HG03103 (cell line): ENCODE measurements at regions not wholly inside any gene's neighbourhood (a gene's known extent, or its start where the extent isn't known, plus 50 kb on each side); places are given as distances from the start of the nearest gene placed in this dataset.
A peak's percentile ranks its signal among the peaks of the same experiment; 100 is the strongest.
"Not testable (repeated sequence)": the region's sequence is repeated elsewhere in the genome, so short reads cannot be mapped to it uniquely, and the experiment has no call there.

Experiments used
- ATAC-seq: cut with Tn5 transposase; IDR thresholded peaks from one replicate; pipeline ENCODE4 v1.9.1; 2021; ENCODE audit warnings: low read depth; ENCODE audit not compliant: unreplicated experiment

DNA sequence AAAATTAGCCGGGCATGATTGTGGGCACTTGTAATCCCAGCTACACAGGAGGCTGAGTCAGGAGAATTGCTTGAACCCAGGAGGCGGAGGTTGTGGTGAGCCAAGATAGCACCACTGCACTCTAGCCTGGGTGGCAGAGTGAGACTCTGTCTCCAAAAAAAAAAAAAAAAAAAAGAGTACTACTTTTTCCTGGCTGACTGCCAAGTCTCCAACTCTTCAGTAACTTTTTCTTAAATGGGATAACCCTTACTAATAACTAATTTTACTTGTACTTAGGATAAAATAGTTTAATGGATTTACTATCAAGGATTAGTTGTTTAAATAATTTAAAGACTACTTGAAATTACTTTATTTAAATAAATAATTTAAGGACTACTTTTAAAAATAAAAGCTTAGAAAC is 158.8 kb upstream of the CAND1 start:
- ATAC-seq, result not testable (repeated sequence)

- no peak for ATAC-seq
Observed at GRCh38 chr12:67111182-67111581, 158.0 kb upstream of the CAND1 start.

DNA sequence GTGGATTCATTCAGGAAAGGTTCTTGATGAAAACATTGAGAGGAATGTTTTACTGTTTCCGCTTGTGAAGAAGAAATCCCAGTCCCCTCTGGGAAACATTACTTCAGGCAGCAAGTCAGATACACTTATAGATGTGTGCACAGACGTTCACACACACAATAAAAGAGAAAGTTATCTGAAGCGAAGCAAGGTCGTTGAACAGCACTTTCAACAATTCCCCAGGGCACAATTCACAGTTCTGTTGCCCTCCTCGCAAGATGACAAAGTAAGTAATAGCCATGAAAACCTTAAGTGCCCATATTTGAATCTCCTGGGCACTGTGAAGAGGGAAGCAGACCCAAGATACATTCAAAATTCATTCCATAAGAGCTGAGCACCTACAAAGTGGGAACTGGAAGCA is 156.6 kb upstream of the CAND1 start:
- no peak for ATAC-seq

DNA sequence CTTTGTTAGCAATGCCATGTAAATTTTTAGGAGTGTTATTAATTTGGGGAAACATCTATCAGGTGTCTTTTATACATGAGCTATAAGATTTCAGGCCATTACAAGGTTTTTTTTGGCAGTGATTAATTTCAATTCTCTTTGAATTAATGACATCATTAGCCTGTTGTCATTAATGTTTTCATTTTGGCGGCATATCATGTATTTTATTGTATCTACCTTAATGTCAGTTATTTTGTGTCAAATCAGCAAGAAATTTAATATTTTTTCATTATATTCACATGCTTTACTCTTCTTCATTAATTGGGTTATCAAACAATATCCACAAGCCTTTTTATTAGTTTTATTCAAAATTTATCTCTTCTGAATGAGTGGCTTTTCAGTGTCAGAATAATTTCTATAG is 153.0 kb upstream of the CAND1 start:
- no peak for ATAC-seq

DNA sequence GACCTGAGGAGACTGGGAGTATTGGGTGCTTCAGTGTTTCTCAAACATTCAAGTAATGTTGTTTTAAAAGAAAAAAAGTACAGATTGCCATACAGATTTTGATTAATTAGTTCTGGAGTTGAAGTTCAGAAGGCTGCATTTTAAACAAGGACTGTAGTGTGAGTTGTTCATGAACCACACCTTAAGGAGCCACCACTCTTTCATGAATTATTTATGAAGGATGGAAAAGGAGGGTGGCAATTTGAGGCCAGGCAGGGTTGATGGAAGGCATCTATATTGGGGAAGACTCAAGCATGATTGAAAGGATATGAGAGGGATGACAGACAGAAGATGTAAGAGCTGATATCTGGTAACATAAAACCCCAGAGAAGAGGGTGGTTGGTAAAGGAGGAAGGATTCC is 146.6 kb upstream of the CAND1 start:
- ATAC-seq, result no peak

DNA sequence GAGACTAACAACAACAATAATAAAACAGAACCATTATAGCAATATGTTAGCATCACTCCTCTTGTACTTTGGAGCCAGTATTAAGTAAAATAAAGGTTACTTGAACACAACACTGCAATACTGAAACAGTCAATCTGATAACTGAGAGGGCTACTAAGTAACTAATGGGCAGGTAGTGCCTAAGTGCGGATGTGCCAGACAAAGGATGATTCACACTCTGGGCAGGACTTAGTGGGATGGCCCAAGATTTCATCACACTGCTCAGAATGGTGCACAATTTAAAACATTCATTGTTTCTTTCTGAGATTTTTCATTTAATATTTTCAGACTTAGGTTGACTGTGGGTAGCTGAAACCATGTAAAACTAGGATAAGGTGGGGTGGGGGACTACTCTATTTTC is 131.9 kb upstream of the CAND1 start:
- no peak for ATAC-seq

DNA sequence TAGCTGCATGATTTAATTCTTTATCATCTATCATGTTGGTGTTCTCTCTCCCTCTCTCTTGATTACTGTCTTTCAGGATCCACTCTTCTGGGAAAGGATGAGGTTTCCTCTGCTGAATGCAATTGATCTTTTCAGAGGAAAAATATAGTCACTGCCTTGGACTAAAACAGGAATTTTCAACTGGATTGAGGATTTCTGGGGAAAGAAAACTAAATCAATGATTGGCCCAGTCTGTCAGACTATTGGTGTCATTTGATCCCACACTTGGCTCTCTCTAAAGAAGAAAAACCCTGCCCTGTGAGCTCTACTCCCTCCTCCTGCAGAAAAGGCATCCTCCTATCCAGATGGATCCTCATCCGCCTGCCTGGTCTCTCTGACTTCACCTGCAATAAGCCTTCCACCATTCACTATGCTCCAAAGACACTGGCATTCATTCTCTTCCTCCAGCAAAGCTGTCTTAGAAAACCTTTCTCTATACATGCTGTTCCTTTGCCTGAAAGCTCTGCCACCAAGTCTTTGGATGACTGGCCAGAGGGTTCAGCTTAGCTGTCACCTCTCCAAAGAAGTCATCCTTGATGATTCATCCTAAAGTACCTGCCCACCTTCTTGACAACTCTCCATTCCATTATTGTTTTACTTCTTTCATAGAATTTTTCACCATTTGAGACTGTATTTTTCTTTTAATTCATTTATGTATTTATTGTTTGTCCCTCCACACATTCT is 127.7 kb upstream of the CAND1 start:
- no peak for ATAC-seq

- no peak for ATAC-seq
Observed at GRCh38 chr12:67145692-67146091, 123.5 kb upstream of the CAND1 start.

- ATAC-seq, result no peak
Observed at GRCh38 chr12:67147030-67147429, 122.1 kb upstream of the CAND1 start.

GRCh38 chr12:67147447-67147846 is 121.7 kb upstream of the CAND1 start:
- ATAC-seq, result no peak

DNA sequence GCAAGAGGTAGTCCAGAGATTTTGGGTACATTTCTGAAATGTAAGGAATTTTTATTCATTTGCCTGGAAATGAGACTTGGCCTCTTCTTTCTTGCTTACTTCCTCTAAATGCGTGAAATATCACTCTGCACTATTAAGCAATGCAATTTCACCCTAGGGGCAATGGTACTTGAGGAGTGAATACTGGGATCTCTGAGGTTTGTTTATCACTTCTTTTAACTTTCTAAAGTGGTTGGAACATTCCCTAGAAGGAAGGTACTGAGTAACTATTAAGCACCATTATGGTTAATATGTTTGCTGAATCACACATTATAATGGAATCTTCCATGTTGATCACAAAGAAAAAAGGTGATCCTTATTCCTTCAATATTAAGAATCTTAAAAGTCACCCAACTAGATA is 120.9 kb upstream of the CAND1 start:
- ATAC-seq, result no peak

GRCh38 chr12:67151886-67152285 is 117.3 kb upstream of the CAND1 start:
- ATAC-seq, result no peak

DNA sequence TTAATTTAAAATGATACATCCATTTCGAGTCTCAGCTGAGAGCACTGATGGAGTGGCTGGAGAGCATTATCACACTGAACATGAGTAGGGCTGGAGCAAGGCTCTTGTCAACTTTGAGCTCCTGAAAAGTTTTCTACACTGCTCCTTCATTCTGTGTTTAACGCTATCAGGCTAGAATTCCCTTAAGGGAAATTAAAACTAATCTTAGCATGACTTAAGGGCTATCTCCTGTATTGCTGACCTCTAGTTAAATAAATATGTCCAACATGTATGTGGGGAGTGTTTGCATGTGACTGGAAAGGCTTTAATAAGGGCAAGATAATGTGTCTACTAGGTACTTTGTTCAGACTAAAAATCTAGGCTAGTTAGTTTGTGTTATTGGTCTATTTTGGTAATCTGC is 116.7 kb upstream of the CAND1 start:
- no peak for ATAC-seq

DNA sequence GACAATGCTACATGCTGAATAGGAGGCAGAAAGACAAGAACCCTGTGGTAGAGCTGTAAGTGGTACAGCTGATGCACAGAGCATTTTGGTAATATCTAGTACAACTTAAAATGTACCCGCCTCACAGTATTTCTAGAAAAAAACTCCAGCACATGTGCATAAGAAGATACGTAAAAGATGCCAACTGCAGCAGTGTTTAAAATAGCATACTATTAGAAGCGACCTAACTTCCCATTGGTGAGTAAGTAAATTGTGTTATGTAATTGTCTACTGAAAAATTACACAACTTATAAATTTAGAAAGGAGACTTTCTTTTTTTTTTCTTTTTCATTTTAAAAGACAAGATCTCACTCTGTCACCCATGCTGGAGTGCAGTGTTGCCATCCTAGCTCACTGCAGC is 114.3 kb upstream of the CAND1 start:
- no peak for ATAC-seq

GRCh38 chr12:67155863-67156262 is 113.3 kb upstream of the CAND1 start:
- ATAC-seq, result no peak

- no peak for ATAC-seq
Observed at GRCh38 chr12:67161322-67161918, 107.7 kb upstream of the CAND1 start.

GRCh38 chr12:67173258-67173657 is 95.9 kb upstream of the CAND1 start:
- no peak for ATAC-seq

- no peak for ATAC-seq
Observed at GRCh38 chr12:67182551-67182950, 86.6 kb upstream of the CAND1 start.

GRCh38 chr12:67193704-67194103 is 75.5 kb upstream of the CAND1 start:
- no peak for ATAC-seq

DNA sequence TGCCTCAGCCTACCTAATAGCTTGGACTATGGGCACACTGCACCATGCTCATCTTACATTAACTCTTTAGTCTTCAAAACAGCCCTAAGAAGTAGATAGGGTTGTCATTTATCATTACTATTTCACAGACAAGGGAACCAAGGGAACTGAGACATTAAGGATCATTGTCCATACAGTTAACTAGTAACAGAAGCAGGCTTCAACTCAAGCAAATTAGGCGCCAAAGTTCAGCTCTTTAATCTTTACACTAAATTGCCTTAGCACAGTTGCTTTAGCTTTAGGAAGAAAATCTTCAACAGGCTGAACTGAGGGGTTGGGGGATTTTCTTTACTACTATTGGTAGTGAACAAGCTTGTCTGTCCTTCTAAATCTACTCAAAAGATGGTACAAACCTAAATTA is 68.8 kb upstream of the CAND1 start:
- no peak for ATAC-seq

- ATAC-seq, result peak; percentile 28
Observed at GRCh38 chr12:67202011-67202677, 67.0 kb upstream of the CAND1 start.

DNA sequence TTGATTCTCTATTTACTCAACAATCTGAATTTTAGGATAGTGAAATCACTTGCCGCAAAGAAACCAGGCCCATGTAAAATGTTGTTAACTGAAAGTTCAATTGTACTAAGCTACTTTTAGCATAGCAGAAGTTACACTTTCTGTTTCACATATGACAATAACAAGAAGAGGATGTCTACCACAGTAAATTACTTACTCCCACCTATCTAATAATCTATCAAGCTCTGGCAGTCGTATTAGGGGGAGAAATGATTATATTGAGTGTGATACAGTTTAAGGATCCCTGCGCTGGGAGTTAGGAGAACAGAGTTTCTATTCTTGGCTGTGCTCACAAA is 66.5 kb upstream of the CAND1 start:
- peak; percentile 92 for ATAC-seq
